Upper lobe of left lung (tissue), 4 donors: ENCODE measurements at regions not wholly inside any gene's neighbourhood (a gene's known extent, or its start where the extent isn't known, plus 50 kb on each side); places are given as distances from the start of the nearest gene placed in this dataset.

Source experiments
- EP300 ChIP-seq, 4 donors: sonication (generic); formaldehyde crosslinking; IDR thresholded peaks; one replicate each; pipeline ENCODE4 v1.5.1; 2017; ENCODE audit warnings: antibody characterized with exemption in 4 of 4, control low read depth in 2 of 4
- POLR2A ChIP-seq, 4 donors: fragments of 450-650 bp; IDR thresholded peaks; one replicate each; pipeline ENCODE4 v1.5.1; 2016 to 2017; ENCODE audit warnings: antibody characterized with exemption in 4 of 4, mild to moderate bottlenecking in 2 of 4
- POLR2AphosphoS5 ChIP-seq, 2 donors: sonication (generic); formaldehyde crosslinking; IDR thresholded peaks; one replicate each; pipeline ENCODE4 v1.5.1; 2017; ENCODE audit warnings: antibody characterized with exemption in 2 of 2
- TF ChIP-seq, protein P1 (sequence below), 6 experiments: fragments of 450-650 bp in 4 of 6; fragments of 200-600 bp in 2 of 6; sonication (generic) in 2 of 6; IDR thresholded peaks; one replicate each; pipeline ENCODE4 v1.5.1; 2016 to 2019; ENCODE audit warnings: antibody characterized with exemption in 6 of 6

DNA sequence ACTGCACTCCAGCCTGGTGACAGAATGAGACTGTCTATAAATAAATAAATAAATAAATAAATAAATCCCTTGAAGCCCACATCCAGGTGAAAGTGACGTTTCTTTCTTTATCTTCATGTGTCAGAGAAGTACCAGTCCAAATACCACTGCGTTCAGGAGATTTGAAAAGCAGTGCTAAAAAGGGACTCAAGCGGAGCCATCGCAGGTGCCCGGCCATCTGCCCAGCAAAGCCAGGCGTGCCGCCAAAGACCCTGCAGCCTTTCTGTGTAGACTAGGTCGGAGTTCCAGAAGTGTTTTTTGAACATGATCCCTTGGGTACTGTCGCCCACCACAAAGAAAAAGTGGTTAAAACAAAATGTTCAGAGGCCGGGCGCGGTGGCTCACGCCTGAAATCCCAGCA lies 65.7 kb upstream of the CEP85L start:
- TF ChIP-seq POLR2AphosphoS5 (IDR thresholded peaks at IDR 0.05) (no peak), POLR2A (IDR thresholded peaks at IDR 0.05) (no peak), EP300 (IDR thresholded peaks at IDR 0.05) (no peak)
- TF ChIP-seq, protein P1, sequence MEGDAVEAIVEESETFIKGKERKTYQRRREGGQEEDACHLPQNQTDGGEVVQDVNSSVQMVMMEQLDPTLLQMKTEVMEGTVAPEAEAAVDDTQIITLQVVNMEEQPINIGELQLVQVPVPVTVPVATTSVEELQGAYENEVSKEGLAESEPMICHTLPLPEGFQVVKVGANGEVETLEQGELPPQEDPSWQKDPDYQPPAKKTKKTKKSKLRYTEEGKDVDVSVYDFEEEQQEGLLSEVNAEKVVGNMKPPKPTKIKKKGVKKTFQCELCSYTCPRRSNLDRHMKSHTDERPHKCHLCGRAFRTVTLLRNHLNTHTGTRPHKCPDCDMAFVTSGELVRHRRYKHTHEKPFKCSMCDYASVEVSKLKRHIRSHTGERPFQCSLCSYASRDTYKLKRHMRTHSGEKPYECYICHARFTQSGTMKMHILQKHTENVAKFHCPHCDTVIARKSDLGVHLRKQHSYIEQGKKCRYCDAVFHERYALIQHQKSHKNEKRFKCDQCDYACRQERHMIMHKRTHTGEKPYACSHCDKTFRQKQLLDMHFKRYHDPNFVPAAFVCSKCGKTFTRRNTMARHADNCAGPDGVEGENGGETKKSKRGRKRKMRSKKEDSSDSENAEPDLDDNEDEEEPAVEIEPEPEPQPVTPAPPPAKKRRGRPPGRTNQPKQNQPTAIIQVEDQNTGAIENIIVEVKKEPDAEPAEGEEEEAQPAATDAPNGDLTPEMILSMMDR (IDR thresholded peaks at IDR 0.05): no peak
